NCI-H2196 treated with DMSO at 0.1 percent for 48 hours (cell line): ENCODE measurements at regions not wholly inside any gene's neighbourhood (a gene's known extent, or its start where the extent isn't known, plus 50 kb on each side); places are given as distances from the start of the nearest gene placed in this dataset.
"Not testable (repeated sequence)": the region's sequence is repeated elsewhere in the genome, so short reads cannot be mapped to it uniquely, and the experiment has no call there.

Experiments used
- DNase-seq: peaks from one replicate; lab custom pipeline; 2025; ENCODE audit not compliant: unreplicated experiment; lab: John Stamatoyannopoulos, UW

DNA sequence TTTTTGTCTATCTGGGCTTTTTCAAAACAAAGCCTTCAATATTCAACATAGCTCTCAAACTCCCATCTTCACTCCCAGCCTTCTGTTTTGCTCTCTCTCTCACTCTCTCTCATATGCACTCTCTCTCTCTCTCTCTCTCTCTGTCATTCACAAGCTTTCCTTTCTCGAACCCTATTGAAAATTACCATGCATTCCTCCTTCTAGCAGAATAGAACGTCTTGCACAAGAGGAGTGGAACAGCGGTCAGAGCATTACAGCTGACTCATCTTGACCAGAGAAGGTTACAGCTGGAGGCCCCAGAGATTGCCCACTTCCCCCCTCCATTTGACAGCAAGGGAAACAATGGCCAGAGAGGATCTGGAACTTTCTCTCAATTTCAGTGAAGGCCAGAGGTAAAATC is 51.0 kb upstream of the LIFR start:
- DNase-seq: no peak

DNA sequence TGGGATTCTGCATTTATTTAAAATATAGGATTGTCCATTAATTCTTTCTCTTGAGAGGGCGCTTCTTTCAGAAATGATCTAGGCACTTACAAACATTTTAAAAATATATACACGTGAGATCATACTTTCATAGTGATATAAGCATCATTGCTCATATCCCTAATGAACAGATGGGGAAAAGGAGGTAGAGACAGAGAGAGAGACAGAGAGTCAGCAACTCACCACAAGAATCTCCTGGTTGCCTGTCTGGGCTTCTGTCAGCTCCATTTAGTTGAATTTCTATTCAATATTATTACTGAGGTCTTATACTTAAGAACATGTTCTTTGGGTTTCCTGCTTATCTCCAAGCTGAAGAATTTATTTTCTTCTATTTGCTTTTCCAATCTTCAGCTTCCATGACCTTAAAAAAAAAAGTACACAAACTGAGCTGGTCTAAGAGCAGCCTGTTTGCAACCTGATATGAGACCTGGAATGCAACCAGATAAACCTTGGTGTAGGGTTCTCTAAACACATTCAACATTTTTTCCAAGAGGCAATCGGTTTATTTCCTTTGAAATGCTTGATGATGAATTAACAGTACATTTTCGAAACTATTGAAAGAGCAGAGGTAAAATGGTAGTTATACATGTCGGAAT is 51.6 kb upstream of the LIFR start:
- DNase-seq: no peak

DNA sequence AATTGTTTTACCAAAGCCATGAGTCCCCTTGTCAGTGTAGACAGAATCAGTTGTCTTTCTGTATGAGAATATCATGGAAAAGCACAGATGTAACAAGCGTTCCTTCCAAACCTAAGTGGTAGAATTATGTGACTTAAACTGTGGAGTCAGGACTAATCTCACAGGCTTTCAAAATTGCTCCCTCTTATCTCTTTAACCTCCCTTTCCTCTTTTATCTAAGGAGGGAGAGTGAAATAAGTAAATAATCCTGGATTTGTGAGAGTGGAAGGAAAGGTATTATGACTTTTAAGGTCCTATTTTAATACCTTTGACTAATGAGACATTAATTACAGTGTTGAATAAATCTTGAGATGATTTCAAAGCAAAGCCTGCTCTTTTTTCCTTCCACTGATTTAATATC is 52.4 kb upstream of the LIFR start:
- no peak for DNase-seq

DNA sequence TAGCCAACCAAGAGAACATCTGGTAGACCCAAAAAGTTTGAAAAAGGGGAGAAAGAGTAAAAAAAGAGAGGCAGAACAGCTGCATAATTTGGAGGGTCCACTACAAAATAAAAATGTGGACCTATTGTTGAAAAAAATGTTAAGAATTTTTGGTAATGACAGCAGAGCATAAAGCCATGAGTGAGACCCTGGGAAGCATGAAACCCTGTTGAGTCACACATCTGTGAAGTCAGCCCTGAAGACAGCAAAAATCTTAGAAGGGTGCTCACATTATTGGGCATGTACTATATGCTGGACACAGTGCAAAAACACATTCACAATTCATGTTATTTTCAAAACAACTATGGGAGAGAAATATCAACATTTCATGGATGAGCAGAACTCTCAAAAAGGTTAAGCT is 56.4 kb upstream of the LIFR start:
- no peak for DNase-seq

DNA sequence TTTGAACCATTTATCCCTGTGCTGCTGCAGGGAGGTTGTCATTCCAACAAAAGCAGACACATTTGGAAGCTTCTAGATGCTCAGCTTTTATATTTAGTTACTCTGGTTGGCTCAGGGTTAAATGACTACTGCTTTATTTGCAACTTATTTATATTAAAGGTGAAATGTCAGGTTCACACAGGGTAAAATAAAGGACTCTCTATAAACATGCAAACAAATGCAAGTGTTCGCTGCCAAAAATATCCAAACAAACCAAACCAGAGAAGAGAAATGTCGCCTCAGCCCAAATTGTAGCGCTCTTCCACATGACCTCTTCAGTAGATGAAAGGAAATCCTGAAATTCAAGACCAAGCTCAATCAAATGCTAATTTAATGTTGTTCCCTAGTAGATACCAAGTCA is 57.0 kb upstream of the LIFR start:
- DNase-seq: no peak

DNA sequence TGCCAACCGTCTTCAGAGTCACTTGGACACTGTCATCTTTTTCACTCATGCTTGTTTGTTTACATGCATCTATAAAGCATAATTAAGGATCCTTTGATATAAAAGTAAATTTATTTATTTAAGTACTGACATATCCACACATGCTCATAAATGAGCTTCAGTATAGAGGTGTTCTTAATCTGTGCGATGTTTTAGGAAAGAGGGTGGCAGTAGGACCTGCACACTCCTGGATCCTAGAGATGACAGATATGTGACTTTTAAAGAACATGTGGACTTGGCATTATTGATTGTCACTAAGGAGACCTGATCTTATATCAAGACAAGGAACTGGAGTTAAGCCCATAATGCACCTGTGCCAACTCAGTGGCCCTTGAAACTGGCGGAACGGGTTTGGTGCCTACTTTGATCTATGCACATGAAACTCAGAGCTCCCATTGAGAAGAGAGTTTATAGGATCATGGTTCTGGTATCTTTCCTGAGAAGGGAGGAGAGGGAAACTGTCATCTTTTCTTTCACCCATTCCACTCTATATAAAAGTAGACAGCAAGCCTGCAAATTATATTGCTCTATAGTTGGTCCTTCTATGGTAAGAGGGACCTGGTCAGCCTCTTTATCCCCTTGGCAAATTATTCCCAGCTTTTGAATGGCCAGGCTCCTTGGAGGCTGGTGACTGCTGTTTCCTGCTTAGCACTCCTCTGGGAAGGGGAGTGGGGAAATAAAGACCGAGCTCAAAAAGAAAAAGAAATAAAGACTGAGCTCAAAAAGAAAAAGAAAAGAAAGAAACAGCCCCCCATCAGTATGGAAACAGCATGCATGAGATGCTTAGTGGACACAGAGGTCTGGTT is 57.8 kb upstream of the LIFR start:
- peak; percentile 45 for DNase-seq

DNA sequence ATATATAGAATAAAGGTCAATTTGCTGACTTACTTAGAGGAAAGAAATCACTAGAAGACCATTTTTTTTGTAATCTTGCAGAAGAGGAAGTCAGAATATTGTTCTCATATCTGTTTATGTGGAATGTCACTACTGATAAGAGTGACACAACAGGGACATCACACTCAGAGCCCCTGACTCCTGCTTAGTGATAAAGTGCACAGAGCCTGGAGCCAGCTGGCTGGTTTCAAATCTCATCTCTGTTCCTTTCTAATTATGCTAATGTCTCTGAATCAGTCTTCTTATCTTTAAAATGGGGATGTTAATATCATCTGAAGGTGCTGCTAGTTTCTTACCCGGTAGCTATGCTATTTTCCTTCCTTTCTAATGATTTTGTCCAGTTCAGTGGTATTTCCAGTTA is 58.6 kb upstream of the LIFR start:
- no peak for DNase-seq

DNA sequence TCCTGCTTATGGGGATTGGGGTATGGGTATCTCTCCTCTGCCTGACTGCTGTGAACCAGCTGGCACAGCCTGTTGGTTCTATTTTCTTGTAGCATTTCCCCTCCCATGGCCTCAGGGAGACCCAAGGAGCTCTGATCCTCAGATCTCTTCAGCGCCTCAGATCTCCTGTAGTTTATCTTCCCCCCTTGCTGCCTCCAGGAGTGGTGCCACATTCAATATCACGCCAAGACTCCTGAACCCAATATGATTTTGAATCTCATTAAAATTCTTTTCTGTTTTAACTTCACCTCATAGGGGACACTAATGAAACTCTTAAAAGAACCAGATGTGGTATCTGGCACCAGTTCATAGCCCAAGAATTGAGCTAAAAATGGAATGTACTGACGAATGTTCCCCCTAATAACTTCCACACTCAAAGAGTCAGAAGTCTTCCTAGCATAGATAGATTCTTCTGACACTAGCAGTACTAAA is 59.6 kb upstream of the LIFR start:
- DNase-seq: no peak

DNA sequence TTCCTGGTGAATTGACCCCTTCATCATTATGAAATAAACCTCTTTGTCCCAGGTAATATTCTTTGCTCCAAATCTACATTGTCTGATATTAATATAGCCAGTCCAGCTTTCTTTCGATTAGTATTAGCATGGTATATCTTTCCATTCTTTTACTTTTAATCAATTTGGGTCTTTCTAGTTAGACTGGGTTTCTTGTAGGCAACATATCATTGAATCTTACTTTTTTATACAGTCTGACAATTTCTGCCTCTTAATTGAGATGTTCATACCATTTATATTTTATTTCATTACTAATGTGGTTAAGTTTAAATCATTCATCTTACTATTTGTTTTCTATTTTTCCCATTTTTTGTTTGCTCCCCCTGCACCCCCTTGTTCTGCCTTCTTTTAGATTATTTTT is 61.7 kb upstream of the LIFR start:
- no peak for DNase-seq

DNA sequence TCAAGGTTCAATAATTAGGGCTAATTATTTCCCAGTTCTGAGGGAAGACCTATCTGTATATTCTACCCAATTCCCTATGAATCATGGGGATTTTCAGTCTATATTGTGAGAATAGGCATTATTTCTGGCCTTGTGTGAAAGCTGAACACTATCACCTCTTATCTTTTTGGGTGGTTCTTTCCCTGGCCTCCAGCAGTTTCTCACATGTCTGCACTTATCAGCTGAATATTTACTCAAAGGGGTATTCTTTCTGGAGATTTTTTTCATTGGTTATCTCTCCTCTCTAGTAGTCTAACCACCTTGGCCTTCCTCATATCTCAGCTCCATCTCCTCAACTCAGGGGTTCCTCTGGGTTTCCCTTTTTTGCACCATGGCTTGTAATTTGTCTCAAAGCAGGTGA is 64.9 kb upstream of the LIFR start:
- DNase-seq: no peak

DNA sequence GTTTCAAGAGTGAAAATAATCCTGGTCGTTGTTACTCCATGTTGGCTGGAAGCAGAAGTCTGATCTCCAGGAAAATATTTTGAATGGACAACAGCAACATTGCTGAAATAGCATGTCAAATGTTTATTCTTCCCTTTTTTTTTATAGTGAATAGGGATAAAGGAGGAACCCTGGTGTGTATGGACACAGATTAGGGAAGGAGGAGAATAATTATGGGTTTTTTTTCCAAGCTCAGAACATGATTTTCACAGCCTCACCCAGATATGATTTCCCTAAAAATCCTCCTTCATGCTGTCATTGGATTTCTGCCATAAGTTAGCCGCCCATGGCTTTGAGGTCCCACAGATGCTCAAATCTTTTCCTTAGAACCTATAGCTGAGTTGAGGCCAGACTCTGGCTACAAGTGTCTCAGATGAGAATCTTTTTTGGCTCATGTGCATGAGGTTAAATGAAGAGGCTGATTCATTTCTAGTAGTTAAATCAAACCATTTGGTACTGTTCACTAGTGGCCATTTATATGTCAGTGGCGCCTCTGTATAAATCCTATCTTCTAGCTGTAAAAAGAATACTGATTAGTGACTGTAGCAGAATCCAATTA is 65.5 kb upstream of the LIFR start:
- no peak for DNase-seq

DNA sequence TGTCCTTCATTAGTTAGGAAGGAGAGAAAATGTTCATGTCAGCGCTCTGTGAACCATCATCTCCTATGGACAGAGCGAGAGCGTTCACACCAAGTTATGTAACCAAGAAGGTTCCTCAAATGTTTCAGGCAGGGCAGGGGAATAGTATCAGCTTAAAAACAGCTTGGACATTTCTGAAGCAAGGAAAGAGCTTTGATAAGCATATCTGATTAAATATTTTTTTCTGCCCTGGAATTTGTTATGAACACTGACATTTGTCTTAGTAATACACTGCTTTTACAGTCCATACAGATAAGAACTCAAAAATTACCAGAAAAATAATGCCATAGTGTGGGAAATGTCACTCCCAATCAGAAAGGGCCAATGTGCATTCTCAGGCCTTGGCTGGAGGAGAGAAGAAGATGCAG is 66.3 kb upstream of the LIFR start:
- no peak for DNase-seq

DNA sequence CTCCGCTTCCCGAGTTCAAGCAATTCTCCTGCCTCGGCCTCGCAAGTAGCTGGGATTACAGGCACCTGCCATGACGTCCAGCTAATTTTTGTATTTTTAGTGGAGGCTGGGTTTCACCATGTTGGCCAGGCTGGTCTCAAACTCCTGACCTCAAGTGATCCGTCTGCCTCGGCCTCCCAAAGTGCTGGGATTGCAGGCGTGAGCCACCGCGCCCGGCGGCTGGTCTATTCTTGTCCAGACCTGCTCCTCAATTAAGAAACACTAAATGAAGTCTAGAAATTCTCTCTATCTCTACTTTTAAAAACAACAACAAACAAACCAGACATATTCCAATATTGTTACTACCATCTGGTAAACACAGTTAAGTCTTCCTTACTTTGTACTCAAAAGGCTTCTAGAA is 68.1 kb upstream of the LIFR start:
- not testable (repeated sequence) for DNase-seq

DNA sequence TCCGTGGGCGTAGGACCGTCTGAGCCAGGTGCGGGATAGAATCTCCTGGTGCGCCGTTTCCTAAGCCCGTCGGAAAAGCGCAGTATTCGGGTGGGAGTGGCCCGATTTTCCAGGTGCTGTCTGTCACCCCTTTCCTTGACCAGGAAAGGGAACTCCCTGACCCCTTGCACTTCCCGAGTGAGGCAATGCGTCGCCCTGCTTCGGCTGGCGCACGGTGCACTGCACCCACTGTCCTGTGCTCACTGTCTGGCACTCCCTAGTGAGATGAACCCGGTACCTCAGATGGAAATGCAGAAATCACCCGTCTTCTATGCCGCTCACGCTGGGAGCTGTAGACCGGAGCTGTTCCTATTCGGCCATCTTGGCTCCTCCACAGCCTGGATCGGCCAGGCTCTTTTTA is 74.9 kb upstream of the LIFR start:
- DNase-seq: not testable (repeated sequence)

DNA sequence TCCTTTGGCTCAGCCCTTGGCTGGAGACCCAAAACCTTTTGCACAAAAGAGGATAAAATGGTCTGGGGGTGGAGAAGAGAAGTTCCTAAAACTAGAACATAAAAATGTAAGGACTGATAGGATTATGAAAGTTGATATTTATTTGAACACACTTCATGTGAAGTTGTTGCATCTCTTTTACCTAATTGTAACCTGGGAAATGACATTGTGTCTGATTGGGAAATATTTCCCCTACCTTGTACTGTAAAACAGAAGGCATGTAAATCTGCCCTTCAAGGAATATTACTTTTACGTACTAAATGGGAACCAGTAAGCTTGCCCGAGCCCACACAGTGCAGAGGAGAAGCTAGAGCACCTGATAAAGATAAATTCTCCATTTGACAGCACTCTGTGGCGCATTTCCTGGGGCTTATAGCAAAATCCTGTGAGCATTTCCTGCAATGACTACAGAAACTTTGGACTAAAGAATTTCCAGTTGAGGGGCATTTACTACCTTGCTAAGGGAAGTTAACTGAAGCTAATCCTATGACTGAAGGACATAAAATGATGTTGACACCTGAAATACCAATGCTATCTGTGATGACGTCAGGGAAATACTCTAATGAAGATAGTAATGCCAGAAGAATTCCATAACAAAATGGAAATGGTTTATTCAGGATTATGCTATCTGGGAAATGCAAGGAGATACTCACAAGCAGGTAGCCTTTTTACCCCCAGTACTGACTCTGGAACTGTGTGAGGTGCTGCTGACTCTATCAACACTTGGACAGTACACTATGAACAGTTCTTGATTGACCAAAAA is 78.3 kb upstream of the LIFR start:
- DNase-seq: no peak

DNA sequence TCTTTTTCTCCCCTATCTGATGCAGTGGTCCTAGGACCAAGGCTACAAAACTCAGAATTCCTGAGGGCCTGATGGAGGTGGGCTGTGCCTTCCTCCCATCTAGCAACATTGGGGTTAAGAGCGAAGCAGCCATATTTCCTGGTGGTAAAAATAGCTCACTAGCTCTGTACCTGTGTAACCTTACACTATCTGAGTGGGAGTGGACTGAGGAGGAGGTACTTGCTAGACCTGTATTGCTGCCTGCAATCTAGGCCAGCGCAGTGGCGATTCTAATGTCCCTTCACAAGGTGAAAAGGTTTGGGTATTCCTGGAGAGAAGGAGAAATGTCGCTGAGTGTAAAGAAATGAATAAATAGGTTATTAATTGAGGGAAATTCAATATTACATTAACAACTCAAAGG is 80.2 kb upstream of the LIFR start:
- DNase-seq: no peak

DNA sequence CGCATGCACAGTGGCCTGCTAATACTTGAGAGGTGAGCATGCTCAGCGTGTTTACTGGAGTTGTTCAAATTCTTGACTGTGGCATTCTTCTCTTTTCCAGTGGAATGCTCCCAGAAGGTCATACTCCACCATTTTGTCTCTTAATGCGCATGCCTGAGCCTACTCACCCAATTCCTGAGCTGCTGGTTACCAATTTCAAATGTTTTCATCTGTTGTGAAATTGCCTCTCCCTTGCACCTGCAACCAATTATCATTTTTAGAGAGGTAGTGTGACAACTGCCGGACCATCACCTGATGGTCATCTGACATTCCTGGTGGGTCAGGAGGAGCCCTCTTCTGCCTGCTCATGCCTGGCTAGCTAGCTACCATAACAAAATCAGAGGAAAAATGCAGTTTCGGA is 82.2 kb upstream of the LIFR start:
- DNase-seq: no peak

DNA sequence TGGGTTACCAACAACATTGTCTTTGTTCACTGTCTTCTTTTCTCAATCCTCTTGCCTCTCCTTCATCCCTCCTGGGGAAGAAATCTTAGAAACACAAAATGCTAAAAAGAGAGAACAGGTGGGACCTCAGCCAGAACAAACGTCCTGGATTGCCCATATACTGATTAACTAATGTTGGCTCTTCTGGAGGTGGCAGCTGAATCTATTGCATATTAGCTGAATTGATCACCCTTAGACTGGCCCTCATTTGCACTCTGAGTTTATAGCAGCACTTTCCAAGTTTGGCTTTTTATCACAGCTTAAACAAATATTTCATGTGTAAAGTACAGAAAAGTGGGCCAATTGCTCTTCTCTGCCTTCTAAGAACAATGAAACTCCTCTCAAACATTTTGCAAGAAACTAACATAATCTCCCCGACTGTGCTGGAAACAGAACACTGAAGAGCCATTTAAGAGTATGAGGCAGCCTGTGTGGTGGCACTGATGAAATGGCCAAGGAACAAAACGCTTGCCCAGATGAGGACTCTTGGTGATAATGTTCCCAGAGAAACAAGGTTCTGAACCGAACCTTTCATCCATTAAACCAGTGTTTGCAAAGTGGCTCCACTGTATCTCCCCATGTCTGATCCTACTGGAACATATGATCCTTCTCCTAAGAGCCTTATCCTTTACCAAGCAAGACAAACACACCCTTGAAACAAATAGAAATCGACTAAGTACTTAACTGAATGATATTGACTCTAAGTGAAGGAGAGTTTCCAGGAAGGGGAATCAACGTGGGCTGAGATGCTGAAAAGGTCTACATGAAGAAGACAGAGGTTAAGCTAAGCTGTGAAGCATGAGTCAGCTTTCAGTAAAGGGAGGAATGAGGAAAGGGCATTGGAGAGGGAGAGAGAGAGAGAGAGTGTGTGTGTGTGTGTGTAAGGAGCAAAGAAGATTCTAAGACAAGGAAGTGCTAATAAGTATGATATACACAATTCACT is 83.2 kb upstream of the LIFR start:
- DNase-seq: no peak

DNA sequence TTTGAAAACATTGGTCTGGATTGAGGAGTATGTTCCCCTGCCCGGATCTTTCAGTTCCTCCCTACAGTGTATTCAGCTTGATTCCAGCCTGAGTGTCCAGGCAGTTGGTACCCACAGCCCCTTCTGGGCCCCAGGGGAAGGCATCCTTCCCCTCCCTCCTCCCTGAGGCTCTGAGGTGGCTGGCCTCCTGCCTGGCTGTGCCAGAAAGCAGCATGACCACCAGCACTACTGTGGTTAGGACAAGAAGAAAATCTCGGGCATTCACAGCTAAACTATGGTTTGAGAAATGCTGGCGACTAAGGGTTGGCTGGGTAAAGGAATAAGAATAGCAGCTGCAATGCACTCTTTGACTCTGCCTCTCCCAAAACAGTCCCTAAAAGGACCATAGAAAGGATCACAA is 84.6 kb upstream of the LIFR start:
- DNase-seq: no peak

DNA sequence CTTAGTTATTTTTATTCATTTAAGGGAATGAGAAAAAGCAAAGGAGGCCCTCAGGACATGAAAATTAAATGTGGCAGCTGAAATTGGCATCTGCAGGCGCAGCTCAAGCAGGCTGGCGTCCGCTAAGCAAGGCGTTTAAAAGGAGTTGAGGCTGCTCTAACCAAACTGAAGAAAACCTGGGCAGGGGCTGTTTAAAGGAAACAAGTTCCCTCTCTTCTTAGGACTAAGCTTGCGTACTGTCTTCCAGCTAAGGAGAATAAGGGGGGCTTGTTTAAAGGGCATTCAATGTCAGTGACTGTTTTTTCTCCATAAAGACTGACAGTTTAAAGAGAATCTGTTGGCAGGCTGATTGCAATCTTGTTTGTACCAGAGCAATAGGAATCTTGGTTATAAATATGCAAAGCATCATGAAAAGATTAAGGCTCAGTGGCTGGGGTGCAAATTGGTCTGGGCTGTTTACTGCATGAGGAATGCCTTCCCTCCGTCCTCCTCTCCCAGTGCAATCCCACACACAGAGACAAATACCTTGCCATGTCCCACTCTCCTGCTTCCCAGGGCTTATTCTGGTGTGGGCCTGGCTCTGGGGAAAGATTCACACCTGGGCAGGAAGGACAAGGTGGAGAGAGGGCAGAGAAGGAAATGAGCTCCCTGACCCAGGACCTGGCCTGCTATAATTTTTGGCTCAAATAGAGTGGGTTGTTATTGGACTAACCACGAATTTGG is 85.9 kb upstream of the LIFR start:
- DNase-seq: no peak
